GM23248 (cell line): ENCODE measurements at regions not wholly inside any gene's neighbourhood (a gene's known extent, or its start where the extent isn't known, plus 50 kb on each side); places are given as distances from the start of the nearest gene placed in this dataset.

Source experiments
- EZH2 ChIP-seq: fragments of 200-600 bp; sonication (generic); IDR thresholded peaks from 2 replicates; pipeline ENCODE4 v1.6.1; 2018; ENCODE audit warnings: antibody characterized with exemption, mild to moderate bottlenecking; ENCODE audit not compliant: insufficient read depth, poor library complexity, severe bottlenecking
- EZH2phosphoT487 ChIP-seq: fragments of 200-600 bp; sonication (generic); IDR thresholded peaks from 2 replicates; pipeline ENCODE4 v1.6.1; 2018; ENCODE audit warnings: antibody characterized with exemption, moderate library complexity, mild to moderate bottlenecking, low read depth; ENCODE audit not compliant: insufficient read depth

- TF ChIP-seq EZH2phosphoT487, result no peak
- TF ChIP-seq EZH2, result no peak
These were observed 96.0 kb upstream of the GATA6 start for GRCh38 chr18:22073411-22073810.
